NT2/D1 (cell line): ENCODE measurements at regions not wholly inside any gene's neighbourhood (a gene's known extent, or its start where the extent isn't known, plus 50 kb on each side); places are given as distances from the start of the nearest gene placed in this dataset.

ENCODE experiments used
- YY1 ChIP-seq: IDR thresholded peaks from 2 replicates; pipeline ENCODE4 v1.6.1; 2011; ENCODE audit not compliant: insufficient read length, insufficient read depth
- ZNF274 ChIP-seq: IDR thresholded peaks from 2 replicates; pipeline ENCODE4 v1.6.1; 2011; ENCODE audit warnings: mild to moderate bottlenecking, low read depth, low read length

GRCh38 chr4:62548108-62548524 is 1348.0 kb downstream of the ADGRL3 start:
- TF ChIP-seq YY1 (no peak), ZNF274 (no peak)
